Trophoblast cell (in vitro differentiated cells and primary cell): ENCODE measurements at regions not wholly inside any gene's neighbourhood (a gene's known extent, or its start where the extent isn't known, plus 50 kb on each side); places are given as distances from the start of the nearest gene placed in this dataset.

Experiments
- DNase-seq, 2 donors: peaks; one replicate each; pipeline ENCODE4 v3.0.0-alpha.2; 2016
- H2AFZ ChIP-seq: 2 replicates; pipeline ENCODE4 v1.6.1; 2013; ENCODE audit warnings: low read length, moderate library complexity, mild to moderate bottlenecking; ENCODE audit not compliant: insufficient read depth, poor library complexity
- H2AK5ac ChIP-seq: 2 replicates; pipeline ENCODE4 v1.6.1; 2013; ENCODE audit warnings: mild to moderate bottlenecking, low read length
- H2BK120ac ChIP-seq: 2 replicates; pipeline ENCODE4 v1.6.1; 2013; ENCODE audit warnings: low read length, mild to moderate bottlenecking, moderate library complexity; ENCODE audit not compliant: insufficient read depth, poor library complexity
- H2BK12ac ChIP-seq: 2 replicates; pipeline ENCODE4 v1.6.1; 2013; ENCODE audit warnings: mild to moderate bottlenecking, low read length, moderate library complexity
- H2BK5ac ChIP-seq: 2 replicates; pipeline ENCODE4 v1.6.1; 2013; ENCODE audit warnings: low read length, low read depth, moderate library complexity, mild to moderate bottlenecking; ENCODE audit not compliant: poor library complexity
- H3K14ac ChIP-seq: 2 replicates; pipeline ENCODE4 v1.6.1; 2013; ENCODE audit warnings: mild to moderate bottlenecking, low read length
- H3K18ac ChIP-seq: 2 replicates; pipeline ENCODE4 v1.6.1; 2013; ENCODE audit warnings: mild to moderate bottlenecking, low read length
- H3K23ac ChIP-seq: 2 replicates; pipeline ENCODE4 v1.6.1; 2013; ENCODE audit warnings: low read length
- H3K27ac ChIP-seq: 2 replicates; pipeline ENCODE4 v1.5.1; 2013; ENCODE audit warnings: low read depth, mild to moderate bottlenecking, inconsistent platforms, low read length, moderate library complexity
- H3K27me3 ChIP-seq: 2 replicates; pipeline ENCODE4 v1.6.1; 2013; ENCODE audit warnings: inconsistent platforms, mild to moderate bottlenecking, low read length, moderate library complexity; ENCODE audit not compliant: insufficient read depth
- H3K36me3 ChIP-seq, 2 experiments: 1 replicate in 1 of 2; 2 replicates in 1 of 2; pipeline ENCODE4 v1.6.1; 2013; ENCODE audit warnings: low read length in 2 of 2, mild to moderate bottlenecking in 2 of 2, moderate library complexity in 1 of 2; ENCODE audit not compliant: insufficient read depth in 2 of 2, control insufficient read depth in 1 of 2
- H3K4ac ChIP-seq: 2 replicates; pipeline ENCODE4 v1.6.1; 2013; ENCODE audit warnings: low read depth, mild to moderate bottlenecking, low read length, moderate library complexity
- H3K4me1 ChIP-seq, 2 experiments: 1 replicate in 1 of 2; 2 replicates in 1 of 2; pipeline ENCODE4 v1.6.1; 2013; ENCODE audit warnings: low read length in 2 of 2, mild to moderate bottlenecking in 2 of 2, moderate library complexity in 1 of 2; ENCODE audit not compliant: insufficient read depth in 2 of 2, control insufficient read depth in 1 of 2
- H3K4me2 ChIP-seq: 2 replicates; pipeline ENCODE4 v1.6.1; 2013; ENCODE audit warnings: inconsistent platforms, mild to moderate bottlenecking, low read length, moderate library complexity
- H3K4me3 ChIP-seq: 2 replicates; pipeline ENCODE4 v1.5.1; 2013; ENCODE audit warnings: mild to moderate bottlenecking, low read depth, low read length, inconsistent platforms
- H3K79me1 ChIP-seq: one replicate; pipeline ENCODE4 v1.6.1; 2013; ENCODE audit warnings: low read length
- H3K79me2 ChIP-seq: 2 replicates; pipeline ENCODE4 v1.6.1; 2013; ENCODE audit warnings: low read length, mild to moderate bottlenecking; ENCODE audit not compliant: control insufficient read depth, insufficient read depth, poor library complexity
- H3K9ac ChIP-seq: 2 replicates; pipeline ENCODE4 v1.6.1; 2013; ENCODE audit warnings: mild to moderate bottlenecking, low read length
- H3K9me3 ChIP-seq: 2 replicates; pipeline ENCODE4 v1.6.1; 2013; ENCODE audit warnings: low read depth, mild to moderate bottlenecking, control low read depth, inconsistent platforms, low read length; ENCODE audit not compliant: insufficient read depth
- H4K12ac ChIP-seq: 2 replicates; pipeline ENCODE4 v1.6.1; 2013; ENCODE audit warnings: low read depth, mild to moderate bottlenecking, low read length, moderate library complexity
- H4K8ac ChIP-seq: 2 replicates; pipeline ENCODE4 v1.6.1; 2013; ENCODE audit warnings: low read depth, mild to moderate bottlenecking, low read length, moderate library complexity
- H4K91ac ChIP-seq: one replicate; pipeline ENCODE4 v1.6.1; 2013; ENCODE audit warnings: low read depth, mild to moderate bottlenecking, low read length, moderate library complexity
- WGBS: extraction: QIAGEN DNeasy Blood & Tissue Kit; methylation state at CpG from one replicate; pipeline ENCODE4 v1.1.7; 2013; ENCODE audit warnings: missing lambda C conversion rate; ENCODE audit not compliant: insufficient read length, insufficient coverage; ENCODE audit errors: extremely low coverage; 5-methylcytosine and 5-hydroxymethylcytosine counted together

GRCh38 chr10:91691981-91692380, 59.1 kb upstream of the PPP1R3C start:
- no peak overlapping the region for H3K9ac ChIP-seq
- no peaks in the 10 kb centered on the region for H3K79me2 ChIP-seq
- WGBS = no CpG with 5 or more reads among the region's 6 CpGs

GRCh38 chr10:91690996-91691676, 58.3 kb upstream of the PPP1R3C start:
- H3K14ac ChIP-seq = no peak overlapping the region
- no peak overlapping the region for H3K27ac ChIP-seq
- H3K36me3 ChIP-seq = no peaks in the 10 kb centered on the region
- H3K79me2 ChIP-seq = no peaks in the 10 kb centered on the region
- no peaks in the 10 kb centered on the region for H3K4me1 ChIP-seq
- H3K23ac ChIP-seq = no peak overlapping the region
- H2AFZ ChIP-seq = no peak overlapping the region
- no peaks in the 10 kb centered on the region for H3K9me3 ChIP-seq
- H4K91ac ChIP-seq = no peak overlapping the region
- H3K79me1 ChIP-seq = no peaks in the 10 kb centered on the region
- DNase-seq = no peak
- H3K4me3 ChIP-seq = no peak overlapping the region
- no peak overlapping the region for H3K18ac ChIP-seq
- no peak overlapping the region for H2BK5ac ChIP-seq
- H3K4me2 ChIP-seq = no peak overlapping the region
- H3K9ac ChIP-seq = no peak overlapping the region
- H4K12ac ChIP-seq = no peak overlapping the region
- H3K4ac ChIP-seq = no peak overlapping the region
- WGBS = no CpG with 5 or more reads among the region's 3 CpGs
- H3K27me3 ChIP-seq = no peaks in the 10 kb centered on the region
- H2AK5ac ChIP-seq = no peak overlapping the region
- no peak overlapping the region for H2BK12ac ChIP-seq
- H2BK120ac ChIP-seq = no peak overlapping the region
- H4K8ac ChIP-seq = no peak overlapping the region

More at GRCh38 chr10:91691981-91692380, 59.1 kb upstream of the PPP1R3C start:
- H3K14ac ChIP-seq = no peak overlapping the region
- no peaks in the 10 kb centered on the region for H3K27me3 ChIP-seq
- H3K18ac ChIP-seq = no peak overlapping the region
- no peaks in the 10 kb centered on the region for H3K9me3 ChIP-seq
- H2BK120ac ChIP-seq = no peak overlapping the region
- H4K8ac ChIP-seq = no peak overlapping the region
- no peak overlapping the region for H2BK12ac ChIP-seq
- H2AFZ ChIP-seq = no peak overlapping the region
- H3K79me1 ChIP-seq = no peaks in the 10 kb centered on the region
- no peak overlapping the region for H3K4me3 ChIP-seq
- H3K27ac ChIP-seq = no peak overlapping the region
- H4K12ac ChIP-seq = no peak overlapping the region
- H3K36me3 ChIP-seq = no peaks in the 10 kb centered on the region
- no peak overlapping the region for H2BK5ac ChIP-seq
- H4K91ac ChIP-seq = no peak overlapping the region
- no peak overlapping the region for H2AK5ac ChIP-seq
- H3K4me2 ChIP-seq = no peak overlapping the region
- no peak for DNase-seq
- H3K23ac ChIP-seq = no peak overlapping the region
- H3K4me1 ChIP-seq = no peaks in the 10 kb centered on the region
- no peak overlapping the region for H3K4ac ChIP-seq

GRCh38 chr10:91690412-91690811, 57.5 kb upstream of the PPP1R3C start:
- no peak overlapping the region for H3K4me3 ChIP-seq
- H3K27me3 ChIP-seq = no peaks in the 10 kb centered on the region
- no peak overlapping the region for H4K91ac ChIP-seq
- no peaks in the 10 kb centered on the region for H3K4me1 ChIP-seq
- H3K23ac ChIP-seq = no peak overlapping the region
- H2BK12ac ChIP-seq = no peak overlapping the region
- no peak overlapping the region for H3K18ac ChIP-seq
- no peaks in the 10 kb centered on the region for H3K9me3 ChIP-seq
- H4K8ac ChIP-seq = no peak overlapping the region
- WGBS = no CpG with 5 or more reads among the region's 3 CpGs
- no peak for DNase-seq
- no peak overlapping the region for H3K27ac ChIP-seq
- H2AFZ ChIP-seq = no peak overlapping the region
- no peak overlapping the region for H2BK5ac ChIP-seq
- no peak overlapping the region for H3K14ac ChIP-seq
- no peak overlapping the region for H3K9ac ChIP-seq
- no peak overlapping the region for H3K4ac ChIP-seq
- H3K4me2 ChIP-seq = no peak overlapping the region
- no peak overlapping the region for H4K12ac ChIP-seq
- no peaks in the 10 kb centered on the region for H3K36me3 ChIP-seq
- no peak overlapping the region for H2BK120ac ChIP-seq
- no peaks in the 10 kb centered on the region for H3K79me1 ChIP-seq
- H2AK5ac ChIP-seq = no peak overlapping the region
- H3K79me2 ChIP-seq = no peaks in the 10 kb centered on the region

- Histone ChIP-seq H3K79me1 (no peaks in the 10 kb centered on the region), H4K8ac (no peak overlapping the region), H3K27ac (no peak overlapping the region), H4K91ac (no peak overlapping the region), H3K14ac (no peak overlapping the region), H3K23ac (no peak overlapping the region), H2BK12ac (no peak overlapping the region), H2BK5ac (no peak overlapping the region), H3K9ac (no peak overlapping the region), H2AK5ac (no peak overlapping the region), H3K79me2 (no peaks in the 10 kb centered on the region), H3K4me2 (no peak overlapping the region), H2BK120ac (no peak overlapping the region), H3K18ac (no peak overlapping the region), H2AFZ (no peak overlapping the region), H3K4ac (no peak overlapping the region), H3K36me3 (no peaks in the 10 kb centered on the region), H4K12ac (no peak overlapping the region), H3K4me3 (no peak overlapping the region), H3K27me3 (no peaks in the 10 kb centered on the region), H3K9me3 (no peaks in the 10 kb centered on the region), H3K4me1 (no peaks in the 10 kb centered on the region)
- no peak for DNase-seq
- WGBS = no CpG with 5 or more reads among the region's 2 CpGs
Observed at GRCh38 chr10:91689731-91690168, 56.9 kb upstream of the PPP1R3C start.
